Esophagus squamous epithelium (tissue), 5 donors: ENCODE measurements at regions not wholly inside any gene's neighbourhood (a gene's known extent, or its start where the extent isn't known, plus 50 kb on each side); places are given as distances from the start of the nearest gene placed in this dataset.
"Not testable (repeated sequence)": the region's sequence is repeated elsewhere in the genome, so short reads cannot be mapped to it uniquely, and the experiment has no call there.

Experiments used
- DNase-seq: peaks from one replicate; lab custom pipeline; 2025; lab: John Stamatoyannopoulos, UW
- H3K27ac ChIP-seq, 4 donors: fragments of 200-600 bp; sonication (generic); one replicate each; pipeline ENCODE4 v1.5.1; 2016 to 2019; ENCODE audit warnings: mild to moderate bottlenecking in 1 of 4
- H3K27me3 ChIP-seq, 4 donors: fragments of 200-600 bp; sonication (generic); 1 replicate in 3 of 4; 2 replicates in 1 of 4; pipeline versions ENCODE4 v1.5.1 to v1.6.0; 2017 to 2021; ENCODE audit warnings: antibody characterized with exemption in 1 of 4
- H3K36me3 ChIP-seq, 3 donors: fragments of 200-600 bp; sonication (generic); one replicate each; pipeline ENCODE4 v1.5.1; 2016 to 2019
- H3K4me1 ChIP-seq, 3 donors: fragments of 200-600 bp; sonication (generic); one replicate each; pipeline ENCODE4 v1.5.1; 2017 to 2019
- H3K4me3 ChIP-seq, 4 donors: fragments of 200-600 bp; sonication (generic); 1 replicate in 3 of 4; 2 replicates in 1 of 4; pipeline ENCODE4 v1.5.1; 2016 to 2019; ENCODE audit warnings: mild to moderate bottlenecking in 2 of 4, moderate library complexity in 1 of 4
- H3K9me3 ChIP-seq, 3 donors: fragments of 200-600 bp; sonication (generic); one replicate each; pipeline ENCODE4 v1.5.1; 2016 to 2019
- POLR2A ChIP-seq, 4 donors: fragments of 450-650 bp; IDR thresholded peaks; one replicate each; pipeline ENCODE4 v1.6.1; 2017; ENCODE audit warnings: antibody characterized with exemption in 4 of 4, mild to moderate bottlenecking in 4 of 4, moderate library complexity in 3 of 4
- WGBS, 2 donors: methylation state at CpG; one replicate each; pipeline ENCODE4 v1.1.5; 2018; 5-methylcytosine and 5-hydroxymethylcytosine counted together
- intact Hi-C: fragments of 100-400 bp; cut with DNase I; formaldehyde crosslinking; loops from one replicate; pipeline ENCODE4 v1.15.0; 2022
- TF ChIP-seq, protein P1 (sequence below), 6 experiments: fragments of 450-650 bp in 4 of 6; fragments of 200-600 bp in 2 of 6; sonication (generic) in 2 of 6; IDR thresholded peaks; one replicate each; pipeline ENCODE4 v1.5.1; 2016 to 2019; ENCODE audit warnings: antibody characterized with exemption in 6 of 6, mild to moderate bottlenecking in 4 of 6, moderate library complexity in 4 of 6
- donor health status: DM: yes; HTN: yes; CAD: no.

DNA sequence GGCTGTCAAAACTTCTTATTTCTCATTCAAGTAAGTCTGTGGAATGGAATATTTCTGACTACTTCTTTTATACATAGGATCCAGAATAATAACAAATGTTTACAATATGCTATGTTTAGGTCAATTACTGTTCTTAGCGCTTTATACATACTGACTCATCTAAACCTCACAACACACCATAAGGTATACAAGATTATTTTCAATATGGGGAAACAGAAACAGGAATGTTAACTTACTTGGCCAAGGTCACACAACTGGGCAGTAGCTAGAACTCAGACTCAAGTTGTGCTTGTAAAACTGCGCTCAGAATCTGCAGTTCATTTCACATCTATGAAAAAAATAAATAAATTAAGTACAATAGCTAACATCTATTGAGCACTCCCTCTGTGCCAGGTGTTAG is 168.0 kb downstream of the GNAI1 start:
- intact Hi-C loops, result no loop called here
- WGBS, 2 donors, result 92 to 94% methylated on average over 2 of the region's 2 CpGs
- H3K4me3 ChIP-seq, result no peak overlapping the region
- no peak for TF ChIP-seq POLR2A (IDR thresholded peaks at IDR 0.05)
- TF ChIP-seq, protein P1, sequence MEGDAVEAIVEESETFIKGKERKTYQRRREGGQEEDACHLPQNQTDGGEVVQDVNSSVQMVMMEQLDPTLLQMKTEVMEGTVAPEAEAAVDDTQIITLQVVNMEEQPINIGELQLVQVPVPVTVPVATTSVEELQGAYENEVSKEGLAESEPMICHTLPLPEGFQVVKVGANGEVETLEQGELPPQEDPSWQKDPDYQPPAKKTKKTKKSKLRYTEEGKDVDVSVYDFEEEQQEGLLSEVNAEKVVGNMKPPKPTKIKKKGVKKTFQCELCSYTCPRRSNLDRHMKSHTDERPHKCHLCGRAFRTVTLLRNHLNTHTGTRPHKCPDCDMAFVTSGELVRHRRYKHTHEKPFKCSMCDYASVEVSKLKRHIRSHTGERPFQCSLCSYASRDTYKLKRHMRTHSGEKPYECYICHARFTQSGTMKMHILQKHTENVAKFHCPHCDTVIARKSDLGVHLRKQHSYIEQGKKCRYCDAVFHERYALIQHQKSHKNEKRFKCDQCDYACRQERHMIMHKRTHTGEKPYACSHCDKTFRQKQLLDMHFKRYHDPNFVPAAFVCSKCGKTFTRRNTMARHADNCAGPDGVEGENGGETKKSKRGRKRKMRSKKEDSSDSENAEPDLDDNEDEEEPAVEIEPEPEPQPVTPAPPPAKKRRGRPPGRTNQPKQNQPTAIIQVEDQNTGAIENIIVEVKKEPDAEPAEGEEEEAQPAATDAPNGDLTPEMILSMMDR (IDR thresholded peaks at IDR 0.05), result no peak
- H3K27ac ChIP-seq, result no peak overlapping the region
- no peak for DNase-seq
- peaks cover 0 to 4% (median 0%) of the 10 kb centered on the region in 3 donors for H3K4me1 ChIP-seq
- no peaks in the 10 kb centered on the region for H3K9me3 ChIP-seq
- H3K27me3 ChIP-seq, result no peaks in the 10 kb centered on the region
- no peaks in the 10 kb centered on the region for H3K36me3 ChIP-seq

DNA sequence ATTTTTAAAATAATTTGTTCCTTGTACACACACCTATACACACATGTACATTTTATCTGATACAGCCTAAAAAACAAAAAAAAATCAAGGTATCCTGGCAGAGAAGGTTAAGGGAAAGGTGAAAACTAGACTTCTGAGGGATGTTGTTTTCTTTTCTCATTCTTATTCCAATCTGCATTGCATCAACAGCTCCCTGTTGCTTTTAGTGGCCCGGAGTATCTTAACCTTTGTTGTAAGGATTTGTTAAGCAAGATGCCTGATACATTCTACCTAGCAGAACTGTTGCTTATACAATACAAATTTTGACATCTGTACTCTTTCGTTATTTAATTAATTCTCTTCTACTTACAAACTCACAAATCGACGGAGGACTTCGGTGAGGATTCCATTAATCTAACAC is 167.4 kb downstream of the GNAI1 start:
- TF ChIP-seq, protein P1 (IDR thresholded peaks at IDR 0.05), result no peak
- TF ChIP-seq POLR2A (IDR thresholded peaks at IDR 0.05), result no peak
- Histone ChIP-seq H3K4me3 (no peak overlapping the region), H3K4me1 (peaks cover 0 to 1% (median 0%) of the 10 kb centered on the region in 3 donors), H3K27me3 (no peaks in the 10 kb centered on the region), H3K9me3 (no peaks in the 10 kb centered on the region), H3K36me3 (no peaks in the 10 kb centered on the region), H3K27ac (no peak overlapping the region)
- 67 to 85% methylated on average over 5 of the region's 5 CpGs for WGBS, 2 donors
- no peak for DNase-seq
- intact Hi-C loops, result no loop called here

DNA sequence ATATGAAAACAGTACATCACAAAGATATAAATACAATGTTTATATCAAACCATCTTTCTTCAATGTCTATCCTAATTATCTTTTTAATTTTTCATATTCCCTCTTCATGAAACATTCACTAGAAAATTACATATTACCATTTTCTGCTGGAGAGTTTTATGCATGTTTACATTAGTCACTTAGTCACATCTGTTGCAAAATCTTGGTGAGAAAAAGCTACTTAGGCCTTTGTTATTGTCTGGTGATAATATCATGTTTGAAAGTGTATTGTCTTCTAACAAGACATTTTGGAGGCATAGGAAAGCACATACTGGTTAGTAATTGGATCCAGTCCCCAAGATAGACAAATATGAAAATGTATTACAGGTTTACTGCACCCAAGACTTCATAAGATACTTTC is 163.6 kb downstream of the GNAI1 start:
- DNase-seq, result no peak
- no peak overlapping the region for H3K27ac ChIP-seq
- no peak for TF ChIP-seq POLR2A (IDR thresholded peaks at IDR 0.05)
- TF ChIP-seq, protein P1 (IDR thresholded peaks at IDR 0.05), result no peak
- no peaks in the 10 kb centered on the region for H3K4me1 ChIP-seq
- H3K36me3 ChIP-seq, result no peaks in the 10 kb centered on the region
- H3K4me3 ChIP-seq, result no peak overlapping the region
- intact Hi-C loops, result no loop called here
- H3K27me3 ChIP-seq, result no peaks in the 10 kb centered on the region
- no peaks in the 10 kb centered on the region for H3K9me3 ChIP-seq

DNA sequence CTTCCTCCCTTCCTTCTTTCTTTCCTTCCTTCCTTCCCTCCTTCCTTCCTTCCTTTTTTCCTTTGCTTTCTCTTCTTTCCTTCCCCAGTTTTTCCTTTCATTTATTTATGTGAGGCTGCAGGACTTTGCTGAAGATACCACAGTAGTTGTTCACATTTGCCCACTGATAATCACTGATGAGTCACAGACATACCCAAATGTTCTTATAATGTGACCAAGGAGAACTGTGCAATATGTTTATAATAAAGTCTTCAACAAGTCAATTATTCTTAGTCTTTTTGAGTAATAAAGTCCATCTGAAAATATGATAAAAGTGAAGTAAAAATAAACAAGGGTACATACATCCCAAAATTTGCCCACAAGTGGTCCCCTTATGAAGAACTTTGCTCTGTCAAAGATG is 159.7 kb downstream of the GNAI1 start:
- H3K4me3 ChIP-seq, result no peak overlapping the region
- H3K36me3 ChIP-seq, result no peaks in the 10 kb centered on the region
- H3K9me3 ChIP-seq, result no peaks in the 10 kb centered on the region
- DNase-seq, result no peak
- no peak overlapping the region for H3K27ac ChIP-seq
- intact Hi-C loops, result no loop called here
- H3K4me1 ChIP-seq, result no peaks in the 10 kb centered on the region
- no peak for TF ChIP-seq POLR2A (IDR thresholded peaks at IDR 0.05)
- TF ChIP-seq, protein P1 (IDR thresholded peaks at IDR 0.05), result no peak
- no peaks in the 10 kb centered on the region for H3K27me3 ChIP-seq

DNA sequence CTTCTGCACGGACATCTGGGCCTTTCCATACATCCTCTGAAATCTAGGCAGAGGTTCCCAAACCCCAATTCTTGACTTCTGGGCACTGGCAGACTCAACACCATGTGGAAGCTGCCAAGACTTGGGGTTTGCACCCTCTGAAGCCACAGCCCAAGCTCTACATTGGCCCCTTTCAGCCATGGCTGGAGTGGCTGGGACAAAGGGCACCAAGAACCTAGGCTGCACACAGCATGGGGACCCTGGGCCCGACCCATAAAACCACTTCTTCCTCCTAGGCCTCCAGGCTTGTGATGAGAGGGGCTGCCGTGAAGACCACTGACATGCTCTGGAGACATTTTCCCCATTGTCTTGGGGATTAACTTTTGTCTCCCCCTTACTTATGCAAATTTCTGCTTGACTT is 158.0 kb downstream of the GNAI1 start:
- H3K27ac ChIP-seq, H3K36me3 ChIP-seq, H3K4me3 ChIP-seq, intact Hi-C loops, H3K9me3 ChIP-seq, H3K27me3 ChIP-seq, DNase-seq, H3K4me1 ChIP-seq: not testable (repeated sequence)
- 77 to 100% methylated on average over 1 to 3 of the region's 3 CpGs for WGBS, 2 donors
